Keratinocyte (primary cell): ENCODE measurements at regions not wholly inside any gene's neighbourhood (a gene's known extent, or its start where the extent isn't known, plus 50 kb on each side); places are given as distances from the start of the nearest gene placed in this dataset.
A peak's percentile ranks its signal among the peaks of the same experiment; 100 is the strongest.

ENCODE experiments used
- DNase-seq: peaks from one replicate; pipeline ENCODE4 v3.0.0-alpha.2; 2011; ENCODE audit warnings: low read depth, missing footprints, low spot score
- FAIRE-seq: peaks from 2 replicates; lab custom pipeline; 2011; peaks lifted over from hg19 to GRCh38; lab: Jason Lieb, UNC
- H2AFZ ChIP-seq: 2 replicates; pipeline ENCODE4 v1.6.0; 2012; ENCODE audit warnings: low read length, control low read depth, inconsistent platforms; ENCODE audit not compliant: control insufficient read depth
- H3K27ac ChIP-seq: 2 replicates; pipeline ENCODE4 v1.5.1; 2011; ENCODE audit warnings: low read length; ENCODE audit not compliant: control insufficient read depth, insufficient read depth
- H3K27me3 ChIP-seq: 3 replicates; pipeline ENCODE4 v1.6.0; 2011; ENCODE audit warnings: low read length; ENCODE audit not compliant: control insufficient read depth, insufficient read depth; ENCODE audit errors: extremely low read depth
- H3K36me3 ChIP-seq, 2 experiments: 2 replicates in 1 of 2; 3 replicates in 1 of 2; pipeline ENCODE4 v1.5.1; 2011; ENCODE audit warnings: low read length in 2 of 2, mild to moderate bottlenecking in 1 of 2; ENCODE audit not compliant: control insufficient read depth in 2 of 2, insufficient read depth in 2 of 2; ENCODE audit errors: extremely low read depth in 1 of 2
- H3K4me1 ChIP-seq: 3 replicates; pipeline ENCODE4 v1.5.1; 2011; ENCODE audit warnings: low read length; ENCODE audit not compliant: control insufficient read depth, insufficient read depth; ENCODE audit errors: extremely low read depth
- H3K4me2 ChIP-seq: 3 replicates; pipeline ENCODE4 v1.6.0; 2011; ENCODE audit warnings: low read depth, low read length; ENCODE audit not compliant: control insufficient read depth, insufficient read depth; ENCODE audit errors: extremely low read depth
- H3K4me3 ChIP-seq, 3 experiments: fragments of 200-600 bp in 1 of 3; sonication (generic) in 1 of 3; 2 replicates in 2 of 3; 3 replicates in 1 of 3; pipeline ENCODE4 v1.5.1; 2011 to 2016; ENCODE audit warnings: low read length in 3 of 3, mild to moderate bottlenecking in 3 of 3, control low read depth in 2 of 3, inconsistent platforms in 1 of 3, low read depth in 1 of 3, mixed read lengths in 1 of 3, mixed run types in 1 of 3, moderate library complexity in 1 of 3; ENCODE audit not compliant: control insufficient read depth in 2 of 3, insufficient read depth in 2 of 3; ENCODE audit errors: extremely low read depth in 1 of 3
- H3K79me2 ChIP-seq: 2 replicates; pipeline ENCODE4 v1.6.0; 2012; ENCODE audit warnings: low read length; ENCODE audit not compliant: control insufficient read depth, insufficient read depth
- H3K9ac ChIP-seq: 3 replicates; pipeline ENCODE4 v1.6.0; 2011; ENCODE audit warnings: low read length; ENCODE audit not compliant: control insufficient read depth, insufficient read depth; ENCODE audit errors: extremely low read depth
- H3K9me1 ChIP-seq: 3 replicates; pipeline ENCODE4 v1.6.0; 2011; ENCODE audit warnings: low read length; ENCODE audit not compliant: control insufficient read depth, insufficient read depth; ENCODE audit errors: extremely low read depth
- H3K9me3 ChIP-seq: 2 replicates; pipeline ENCODE4 v1.5.1; 2012; ENCODE audit warnings: low read depth, low read length; ENCODE audit not compliant: control insufficient read depth
- H4K20me1 ChIP-seq: 3 replicates; pipeline ENCODE4 v1.6.0; 2011; ENCODE audit warnings: low read length; ENCODE audit not compliant: control insufficient read depth, insufficient read depth; ENCODE audit errors: extremely low read depth
- CTCF ChIP-seq, 3 experiments: IDR thresholded peaks in 1 of 3; conservative IDR thresholded peaks in 1 of 3; optimal IDR thresholded peaks in 1 of 3; 2 replicates in 2 of 3; 3 replicates in 1 of 3; pipeline versions ENCODE3 to v1.5.1; 2011; ENCODE audit warnings: low read length in 3 of 3, mild to moderate bottlenecking in 3 of 3, moderate library complexity in 2 of 3, control low read depth in 1 of 3, inconsistent platforms in 1 of 3; ENCODE audit not compliant: insufficient read depth in 2 of 3; ENCODE audit errors: extremely low read depth in 1 of 3
- EZH2 ChIP-seq: IDR thresholded peaks from one replicate; pipeline ENCODE4 v1.6.1; 2012; ENCODE audit warnings: inconsistent platforms, mild to moderate bottlenecking, low read length, moderate library complexity
- dilution Hi-C: fragments of 300-500 bp; cut with MboI; formaldehyde crosslinking; loops from one replicate; pipeline ENCODE4 v1.7.0; 2020; ENCODE audit warnings: low sequenced_read_pairs; ENCODE audit not compliant: extremely low pct_ligation_motif_present

DNA sequence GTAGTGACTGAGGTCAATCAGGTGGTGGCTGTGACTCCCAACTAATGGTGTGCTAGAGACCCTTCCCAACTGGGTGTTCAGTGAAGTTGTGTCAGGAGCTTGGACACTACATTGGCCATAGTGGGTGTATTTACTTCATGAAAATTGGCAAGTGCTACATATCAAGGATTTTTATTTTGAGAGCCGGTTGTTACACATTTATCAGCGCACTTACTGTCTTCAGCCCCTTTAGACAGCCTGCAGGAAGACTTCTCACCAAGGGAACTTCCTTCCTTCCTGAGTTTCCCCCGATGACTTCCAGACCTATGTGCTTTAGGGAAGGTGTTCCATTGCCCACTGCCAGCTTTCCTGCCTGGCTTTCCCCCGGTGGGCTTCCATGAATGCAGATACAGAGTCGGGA is 261.2 kb downstream of the CBLN1 start:
- no peak for TF ChIP-seq EZH2
- no peak for TF ChIP-seq CTCF (optimal IDR thresholded peaks at IDR 0.05 in 1 of 3, IDR thresholded peaks at IDR 0.05 in 1 of 3, conservative IDR thresholded peaks at IDR 0.05 in 1 of 3; ENCODE audit: extremely low read depth in 1 of 3, insufficient read depth in 2 of 3, low read length in 3 of 3)
- H3K79me2 ChIP-seq: no peaks in the 10 kb centered on the region

GRCh38 chr16:49019831-49020230 is 261.8 kb downstream of the CBLN1 start:
- no peaks in the 10 kb centered on the region for H3K9me1 ChIP-seq
- no peak for FAIRE-seq
- no peak for TF ChIP-seq EZH2
- TF ChIP-seq CTCF (optimal IDR thresholded peaks at IDR 0.05 in 1 of 3, IDR thresholded peaks at IDR 0.05 in 1 of 3, conservative IDR thresholded peaks at IDR 0.05 in 1 of 3; ENCODE audit: extremely low read depth in 1 of 3, insufficient read depth in 2 of 3, low read length in 3 of 3): no peak
- dilution Hi-C loops: no loop called here
- peaks cover 50% of the 10 kb centered on the region for H3K4me1 ChIP-seq
- DNase-seq: no peak
- no peaks in the 10 kb centered on the region for H3K79me2 ChIP-seq
- H3K27ac ChIP-seq: no peak overlapping the region
- H3K4me3 ChIP-seq: no peak overlapping the region
- no peaks in the 10 kb centered on the region for H3K27me3 ChIP-seq
- no peak overlapping the region for H2AFZ ChIP-seq
- H3K36me3 ChIP-seq: no peaks in the 10 kb centered on the region
- H3K4me2 ChIP-seq: no peak overlapping the region
- no peaks in the 10 kb centered on the region for H3K9me3 ChIP-seq
- H3K9ac ChIP-seq: no peak overlapping the region
- no peaks in the 10 kb centered on the region for H4K20me1 ChIP-seq

More for the DNA sequence above, 261.2 kb downstream of the CBLN1 start:
- Histone ChIP-seq H3K27ac (no peak overlapping the region), H3K4me2 (no peak overlapping the region), H3K36me3 (no peaks in the 10 kb centered on the region), H3K4me1 (peaks cover 53% of the 10 kb centered on the region), H3K9ac (no peak overlapping the region), H3K9me3 (no peaks in the 10 kb centered on the region), H2AFZ (peak overlapping the region; percentile 28), H3K4me3 (no peak overlapping the region), H4K20me1 (no peaks in the 10 kb centered on the region), H3K9me1 (no peaks in the 10 kb centered on the region), H3K27me3 (no peaks in the 10 kb centered on the region)
- DNase-seq: no peak
- FAIRE-seq: peak; percentile 23
- dilution Hi-C loops: no loop called here
